Keratinocyte (primary cell): ENCODE measurements at regions not wholly inside any gene's neighbourhood (a gene's known extent, or its start where the extent isn't known, plus 50 kb on each side); places are given as distances from the start of the nearest gene placed in this dataset.

Experiments used
- DNase-seq: peaks from one replicate; pipeline ENCODE4 v3.0.0-alpha.2; 2011; ENCODE audit warnings: low read depth, missing footprints, low spot score
- FAIRE-seq: peaks from 2 replicates; lab custom pipeline; 2011; peaks lifted over from hg19 to GRCh38; lab: Jason Lieb, UNC
- H2AFZ ChIP-seq: 2 replicates; pipeline ENCODE4 v1.6.0; 2012; ENCODE audit warnings: low read length, control low read depth, inconsistent platforms; ENCODE audit not compliant: control insufficient read depth
- H3K27ac ChIP-seq: 2 replicates; pipeline ENCODE4 v1.5.1; 2011; ENCODE audit warnings: low read length; ENCODE audit not compliant: control insufficient read depth, insufficient read depth
- H3K27me3 ChIP-seq: 3 replicates; pipeline ENCODE4 v1.6.0; 2011; ENCODE audit warnings: low read length; ENCODE audit not compliant: control insufficient read depth, insufficient read depth; ENCODE audit errors: extremely low read depth
- H3K36me3 ChIP-seq, 2 experiments: 2 replicates in 1 of 2; 3 replicates in 1 of 2; pipeline ENCODE4 v1.5.1; 2011; ENCODE audit warnings: low read length in 2 of 2, mild to moderate bottlenecking in 1 of 2; ENCODE audit not compliant: control insufficient read depth in 2 of 2, insufficient read depth in 2 of 2; ENCODE audit errors: extremely low read depth in 1 of 2
- H3K4me1 ChIP-seq: 3 replicates; pipeline ENCODE4 v1.5.1; 2011; ENCODE audit warnings: low read length; ENCODE audit not compliant: control insufficient read depth, insufficient read depth; ENCODE audit errors: extremely low read depth
- H3K4me2 ChIP-seq: 3 replicates; pipeline ENCODE4 v1.6.0; 2011; ENCODE audit warnings: low read depth, low read length; ENCODE audit not compliant: control insufficient read depth, insufficient read depth; ENCODE audit errors: extremely low read depth
- H3K4me3 ChIP-seq, 3 experiments: fragments of 200-600 bp in 1 of 3; sonication (generic) in 1 of 3; 2 replicates in 2 of 3; 3 replicates in 1 of 3; pipeline ENCODE4 v1.5.1; 2011 to 2016; ENCODE audit warnings: low read length in 3 of 3, mild to moderate bottlenecking in 3 of 3, control low read depth in 2 of 3, inconsistent platforms in 1 of 3, low read depth in 1 of 3, mixed read lengths in 1 of 3, mixed run types in 1 of 3, moderate library complexity in 1 of 3; ENCODE audit not compliant: control insufficient read depth in 2 of 3, insufficient read depth in 2 of 3; ENCODE audit errors: extremely low read depth in 1 of 3
- H3K79me2 ChIP-seq: 2 replicates; pipeline ENCODE4 v1.6.0; 2012; ENCODE audit warnings: low read length; ENCODE audit not compliant: control insufficient read depth, insufficient read depth
- H3K9ac ChIP-seq: 3 replicates; pipeline ENCODE4 v1.6.0; 2011; ENCODE audit warnings: low read length; ENCODE audit not compliant: control insufficient read depth, insufficient read depth; ENCODE audit errors: extremely low read depth
- H3K9me1 ChIP-seq: 3 replicates; pipeline ENCODE4 v1.6.0; 2011; ENCODE audit warnings: low read length; ENCODE audit not compliant: control insufficient read depth, insufficient read depth; ENCODE audit errors: extremely low read depth
- H3K9me3 ChIP-seq: 2 replicates; pipeline ENCODE4 v1.5.1; 2012; ENCODE audit warnings: low read depth, low read length; ENCODE audit not compliant: control insufficient read depth
- H4K20me1 ChIP-seq: 3 replicates; pipeline ENCODE4 v1.6.0; 2011; ENCODE audit warnings: low read length; ENCODE audit not compliant: control insufficient read depth, insufficient read depth; ENCODE audit errors: extremely low read depth
- CTCF ChIP-seq, 3 experiments: IDR thresholded peaks in 1 of 3; conservative IDR thresholded peaks in 1 of 3; optimal IDR thresholded peaks in 1 of 3; 2 replicates in 2 of 3; 3 replicates in 1 of 3; pipeline versions ENCODE3 to v1.5.1; 2011; ENCODE audit warnings: low read length in 3 of 3, mild to moderate bottlenecking in 3 of 3, moderate library complexity in 2 of 3, control low read depth in 1 of 3, inconsistent platforms in 1 of 3; ENCODE audit not compliant: insufficient read depth in 2 of 3; ENCODE audit errors: extremely low read depth in 1 of 3
- EZH2 ChIP-seq: IDR thresholded peaks from one replicate; pipeline ENCODE4 v1.6.1; 2012; ENCODE audit warnings: inconsistent platforms, mild to moderate bottlenecking, low read length, moderate library complexity
- dilution Hi-C: fragments of 300-500 bp; cut with MboI; formaldehyde crosslinking; loops from one replicate; pipeline ENCODE4 v1.7.0; 2020; ENCODE audit warnings: low sequenced_read_pairs; ENCODE audit not compliant: extremely low pct_ligation_motif_present

- no peaks in the 10 kb centered on the region for H3K79me2 ChIP-seq
- DNase-seq (no peak), FAIRE-seq (no peak)
- H3K4me3 ChIP-seq = no peak overlapping the region
- peaks cover 3% of the 10 kb centered on the region for H3K27me3 ChIP-seq
- H3K4me2 ChIP-seq = no peak overlapping the region
- no peaks in the 10 kb centered on the region for H3K9me1 ChIP-seq
- peaks cover 4% of the 10 kb centered on the region for H3K9me3 ChIP-seq
- no peak overlapping the region for H3K27ac ChIP-seq
- H3K9ac ChIP-seq = no peak overlapping the region
- no peak for TF ChIP-seq CTCF (optimal IDR thresholded peaks at IDR 0.05 in 1 of 3, IDR thresholded peaks at IDR 0.05 in 1 of 3, conservative IDR thresholded peaks at IDR 0.05 in 1 of 3; ENCODE audit: extremely low read depth in 1 of 3, insufficient read depth in 2 of 3, low read length in 3 of 3)
- no peak for TF ChIP-seq EZH2
- no peaks in the 10 kb centered on the region for H4K20me1 ChIP-seq
- H3K4me1 ChIP-seq = no peaks in the 10 kb centered on the region
- H2AFZ ChIP-seq = no peak overlapping the region
- H3K36me3 ChIP-seq = no peaks in the 10 kb centered on the region
- dilution Hi-C loops = no loop called here
These were observed 84.9 kb upstream of the BCOR start for GRCh38 chrX:40182615-40183014.

GRCh38 chrX:40182095-40182494, 84.3 kb upstream of the BCOR start:
- no peak overlapping the region for H2AFZ ChIP-seq
- peaks cover 4% of the 10 kb centered on the region for H3K9me3 ChIP-seq
- H3K9me1 ChIP-seq = no peaks in the 10 kb centered on the region
- H3K4me3 ChIP-seq = no peak overlapping the region
- dilution Hi-C loops = no loop called here
- H3K9ac ChIP-seq = no peak overlapping the region
- H4K20me1 ChIP-seq = no peaks in the 10 kb centered on the region
- no peaks in the 10 kb centered on the region for H3K79me2 ChIP-seq
- no peak overlapping the region for H3K27ac ChIP-seq
- no peaks in the 10 kb centered on the region for H3K4me1 ChIP-seq
- H3K4me2 ChIP-seq = no peak overlapping the region
- no peak for DNase-seq
- no peak for FAIRE-seq
- TF ChIP-seq CTCF (optimal IDR thresholded peaks at IDR 0.05 in 1 of 3, IDR thresholded peaks at IDR 0.05 in 1 of 3, conservative IDR thresholded peaks at IDR 0.05 in 1 of 3; ENCODE audit: extremely low read depth in 1 of 3, insufficient read depth in 2 of 3, low read length in 3 of 3) (no peak), EZH2 (no peak)
- H3K36me3 ChIP-seq = no peaks in the 10 kb centered on the region
- H3K27me3 ChIP-seq = peaks cover 3% of the 10 kb centered on the region
